Thyroid gland (tissue), 4 donors: ENCODE measurements at regions not wholly inside any gene's neighbourhood (a gene's known extent, or its start where the extent isn't known, plus 50 kb on each side); places are given as distances from the start of the nearest gene placed in this dataset.
"Not testable (repeated sequence)": the region's sequence is repeated elsewhere in the genome, so short reads cannot be mapped to it uniquely, and the experiment has no call there.

ENCODE experiments used
- POLR2A ChIP-seq, 2 donors: fragments of 450-650 bp; IDR thresholded peaks; one replicate each; pipeline ENCODE4 v1.6.1; 2017; ENCODE audit warnings: antibody characterized with exemption in 2 of 2, mild to moderate bottlenecking in 2 of 2, moderate library complexity in 1 of 2
- TF ChIP-seq, protein P1 (sequence below), 6 experiments: fragments of 200-600 bp in 3 of 6; fragments of 450-650 bp in 3 of 6; sonication (generic) in 3 of 6; IDR thresholded peaks; one replicate each; pipeline ENCODE4 v1.5.1; 2016 to 2019; ENCODE audit warnings: antibody characterized with exemption in 6 of 6, mild to moderate bottlenecking in 2 of 6, inconsistent platforms in 1 of 6, moderate library complexity in 1 of 6

DNA sequence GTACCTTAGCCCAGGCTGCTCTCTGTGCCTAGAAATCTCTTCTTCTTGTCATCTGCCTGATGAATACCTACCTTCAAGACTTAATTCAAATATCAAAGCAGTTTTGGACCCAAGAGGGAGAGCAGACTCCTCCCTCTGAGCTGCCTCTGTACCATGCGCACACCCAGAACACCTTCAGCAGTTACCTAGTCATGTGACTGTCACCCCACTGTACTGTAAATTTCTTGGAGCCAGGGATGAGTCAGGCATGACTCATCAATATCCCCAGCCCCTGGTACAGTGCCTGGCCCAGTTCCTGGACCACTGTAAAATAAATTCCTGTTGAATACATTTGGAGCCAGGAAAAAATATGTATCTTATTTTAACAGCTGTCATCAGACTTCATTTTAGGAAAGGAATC lies 111.7 kb downstream of the KBTBD2 start:
- TF ChIP-seq, protein P1, sequence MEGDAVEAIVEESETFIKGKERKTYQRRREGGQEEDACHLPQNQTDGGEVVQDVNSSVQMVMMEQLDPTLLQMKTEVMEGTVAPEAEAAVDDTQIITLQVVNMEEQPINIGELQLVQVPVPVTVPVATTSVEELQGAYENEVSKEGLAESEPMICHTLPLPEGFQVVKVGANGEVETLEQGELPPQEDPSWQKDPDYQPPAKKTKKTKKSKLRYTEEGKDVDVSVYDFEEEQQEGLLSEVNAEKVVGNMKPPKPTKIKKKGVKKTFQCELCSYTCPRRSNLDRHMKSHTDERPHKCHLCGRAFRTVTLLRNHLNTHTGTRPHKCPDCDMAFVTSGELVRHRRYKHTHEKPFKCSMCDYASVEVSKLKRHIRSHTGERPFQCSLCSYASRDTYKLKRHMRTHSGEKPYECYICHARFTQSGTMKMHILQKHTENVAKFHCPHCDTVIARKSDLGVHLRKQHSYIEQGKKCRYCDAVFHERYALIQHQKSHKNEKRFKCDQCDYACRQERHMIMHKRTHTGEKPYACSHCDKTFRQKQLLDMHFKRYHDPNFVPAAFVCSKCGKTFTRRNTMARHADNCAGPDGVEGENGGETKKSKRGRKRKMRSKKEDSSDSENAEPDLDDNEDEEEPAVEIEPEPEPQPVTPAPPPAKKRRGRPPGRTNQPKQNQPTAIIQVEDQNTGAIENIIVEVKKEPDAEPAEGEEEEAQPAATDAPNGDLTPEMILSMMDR (IDR thresholded peaks at IDR 0.05), result not testable (repeated sequence)
- TF ChIP-seq POLR2A (IDR thresholded peaks at IDR 0.05), result not testable (repeated sequence)
